ENCODE measurements at regions not wholly inside any gene's neighbourhood (a gene's known extent, or its start where the extent isn't known, plus 50 kb on each side); places are given as distances from the start of the nearest gene placed in this dataset.

- H3K9me3 ChIP-seq (ENCODE audit: insufficient read depth, low read depth, low read length): no peaks in the 10 kb centered on the region
- no peak overlapping the region for H2AFZ ChIP-seq (ENCODE audit: low read length)
- no peaks in the 10 kb centered on the region for H3K36me3 ChIP-seq (ENCODE audit: insufficient read depth, low read length)
- no peaks in the 10 kb centered on the region for H3K9me2 ChIP-seq (replicated peaks; ENCODE audit: low read depth, low read length)
- H3K4me1 ChIP-seq (ENCODE audit: insufficient read depth, low read length, poor library complexity, severe bottlenecking): peaks cover 14% of the 10 kb centered on the region
- no peaks in the 10 kb centered on the region for H3K79me2 ChIP-seq (ENCODE audit: insufficient read depth, low read length)
- H3K9ac ChIP-seq (ENCODE audit: low read depth, low read length, poor library complexity, severe bottlenecking): no peak overlapping the region
- no peaks in the 10 kb centered on the region for H3K27me3 ChIP-seq (ENCODE audit: insufficient read depth, low read length, poor library complexity, severe bottlenecking)
- H3K4me3 ChIP-seq (ENCODE audit: low read length, poor library complexity, severe bottlenecking): no peak overlapping the region
- H3F3A ChIP-seq (ENCODE audit: low read depth): no peaks in the 10 kb centered on the region
- H4K20me1 ChIP-seq (ENCODE audit: insufficient read depth, low read length, poor library complexity, severe bottlenecking): no peaks in the 10 kb centered on the region
- TF ChIP-seq, protein P1, sequence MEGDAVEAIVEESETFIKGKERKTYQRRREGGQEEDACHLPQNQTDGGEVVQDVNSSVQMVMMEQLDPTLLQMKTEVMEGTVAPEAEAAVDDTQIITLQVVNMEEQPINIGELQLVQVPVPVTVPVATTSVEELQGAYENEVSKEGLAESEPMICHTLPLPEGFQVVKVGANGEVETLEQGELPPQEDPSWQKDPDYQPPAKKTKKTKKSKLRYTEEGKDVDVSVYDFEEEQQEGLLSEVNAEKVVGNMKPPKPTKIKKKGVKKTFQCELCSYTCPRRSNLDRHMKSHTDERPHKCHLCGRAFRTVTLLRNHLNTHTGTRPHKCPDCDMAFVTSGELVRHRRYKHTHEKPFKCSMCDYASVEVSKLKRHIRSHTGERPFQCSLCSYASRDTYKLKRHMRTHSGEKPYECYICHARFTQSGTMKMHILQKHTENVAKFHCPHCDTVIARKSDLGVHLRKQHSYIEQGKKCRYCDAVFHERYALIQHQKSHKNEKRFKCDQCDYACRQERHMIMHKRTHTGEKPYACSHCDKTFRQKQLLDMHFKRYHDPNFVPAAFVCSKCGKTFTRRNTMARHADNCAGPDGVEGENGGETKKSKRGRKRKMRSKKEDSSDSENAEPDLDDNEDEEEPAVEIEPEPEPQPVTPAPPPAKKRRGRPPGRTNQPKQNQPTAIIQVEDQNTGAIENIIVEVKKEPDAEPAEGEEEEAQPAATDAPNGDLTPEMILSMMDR (conservative IDR thresholded peaks at IDR 0.05; ENCODE audit: low read length): no peak
- no peak for TF ChIP-seq EZH2phosphoT487 (IDR thresholded peaks at IDR 0.05; ENCODE audit: borderline replicate concordance)
- H3K4me2 ChIP-seq (ENCODE audit: low read depth, low read length, poor library complexity, severe bottlenecking): peak overlapping the region; percentile 46
These were observed 128.7 kb downstream of the CEP120 start for GRCh38 chr5:123294544-123294943.

DNA sequence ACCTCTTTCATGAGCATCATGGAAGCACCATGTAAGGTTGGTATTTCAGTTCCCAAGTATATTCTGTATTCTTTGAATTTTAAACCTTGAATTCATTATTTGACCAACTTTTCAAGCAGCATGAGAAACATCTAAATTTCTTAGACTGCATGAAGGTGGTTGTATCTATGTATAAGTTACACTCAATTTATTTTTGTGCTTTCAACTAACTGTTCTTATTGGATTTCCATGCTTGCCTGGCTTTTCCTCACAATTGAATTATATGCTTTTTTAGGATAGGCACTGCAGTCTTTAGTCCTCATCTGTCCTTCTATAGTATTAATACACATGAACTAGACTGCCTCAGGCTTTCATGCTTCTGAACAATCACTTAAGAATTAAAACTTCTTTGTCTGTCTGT, 134.0 kb downstream of the CEP120 start:
- Histone ChIP-seq H3K27me3 (ENCODE audit: insufficient read depth, low read length, poor library complexity, severe bottlenecking) (no peaks in the 10 kb centered on the region), H3K4me2 (ENCODE audit: low read depth, low read length, poor library complexity, severe bottlenecking) (no peak overlapping the region), H3K79me2 (ENCODE audit: insufficient read depth, low read length) (no peaks in the 10 kb centered on the region), H3K36me3 (ENCODE audit: insufficient read depth, low read length) (no peaks in the 10 kb centered on the region), H3F3A (ENCODE audit: low read depth) (no peaks in the 10 kb centered on the region), H3K9me2 (replicated peaks; ENCODE audit: low read depth, low read length) (no peaks in the 10 kb centered on the region), H3K9me3 (ENCODE audit: insufficient read depth, low read depth, low read length) (no peaks in the 10 kb centered on the region), H3K4me1 (ENCODE audit: insufficient read depth, low read length, poor library complexity, severe bottlenecking) (no peaks in the 10 kb centered on the region), H3K9ac (ENCODE audit: low read depth, low read length, poor library complexity, severe bottlenecking) (no peak overlapping the region), H2AFZ (ENCODE audit: low read length) (no peak overlapping the region), H4K20me1 (ENCODE audit: insufficient read depth, low read length, poor library complexity, severe bottlenecking) (no peaks in the 10 kb centered on the region), H3K4me3 (ENCODE audit: low read length, poor library complexity, severe bottlenecking) (no peak overlapping the region)
- no peak for TF ChIP-seq EZH2phosphoT487 (IDR thresholded peaks at IDR 0.05; ENCODE audit: borderline replicate concordance)
- TF ChIP-seq, protein P1 (conservative IDR thresholded peaks at IDR 0.05; ENCODE audit: low read length): no peak

DNA sequence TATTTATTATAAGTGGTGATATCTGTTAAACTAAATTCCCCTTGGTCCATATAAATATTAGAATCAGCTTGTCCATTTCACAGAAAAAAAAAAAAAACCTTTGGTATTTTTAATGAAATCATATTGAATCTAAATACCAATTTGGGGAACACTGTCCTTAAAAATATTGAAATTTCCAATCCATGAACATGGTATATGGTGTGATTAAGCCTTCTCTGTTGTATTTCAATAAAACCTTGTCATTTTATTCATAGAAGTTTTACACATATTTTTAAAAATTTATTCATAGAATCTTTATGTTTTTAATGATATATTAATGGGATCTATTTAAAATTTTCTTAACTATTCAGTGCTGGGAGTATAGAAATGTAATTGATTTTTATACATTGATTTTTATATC, 135.3 kb downstream of the CEP120 start:
- no peak overlapping the region for H3K4me2 ChIP-seq (ENCODE audit: low read depth, low read length, poor library complexity, severe bottlenecking)
- no peaks in the 10 kb centered on the region for H3K9me3 ChIP-seq (ENCODE audit: insufficient read depth, low read depth, low read length)
- H3K4me3 ChIP-seq (ENCODE audit: low read length, poor library complexity, severe bottlenecking): no peak overlapping the region
- no peak for TF ChIP-seq EZH2phosphoT487 (IDR thresholded peaks at IDR 0.05; ENCODE audit: borderline replicate concordance)
- TF ChIP-seq, protein P1 (conservative IDR thresholded peaks at IDR 0.05; ENCODE audit: low read length): no peak
- no peaks in the 10 kb centered on the region for H3K9me2 ChIP-seq (replicated peaks; ENCODE audit: low read depth, low read length)
- no peaks in the 10 kb centered on the region for H4K20me1 ChIP-seq (ENCODE audit: insufficient read depth, low read length, poor library complexity, severe bottlenecking)
- H3K27me3 ChIP-seq (ENCODE audit: insufficient read depth, low read length, poor library complexity, severe bottlenecking): no peaks in the 10 kb centered on the region
- H2AFZ ChIP-seq (ENCODE audit: low read length): no peak overlapping the region
- H3F3A ChIP-seq (ENCODE audit: low read depth): no peaks in the 10 kb centered on the region
- H3K79me2 ChIP-seq (ENCODE audit: insufficient read depth, low read length): no peaks in the 10 kb centered on the region
- H3K4me1 ChIP-seq (ENCODE audit: insufficient read depth, low read length, poor library complexity, severe bottlenecking): no peaks in the 10 kb centered on the region
- H3K36me3 ChIP-seq (ENCODE audit: insufficient read depth, low read length): no peaks in the 10 kb centered on the region
- H3K9ac ChIP-seq (ENCODE audit: low read depth, low read length, poor library complexity, severe bottlenecking): no peak overlapping the region
